Coronary artery (tissue), 2 donors: ENCODE measurements at regions not wholly inside any gene's neighbourhood (a gene's known extent, or its start where the extent isn't known, plus 50 kb on each side); places are given as distances from the start of the nearest gene placed in this dataset.

Experiments
- DNase-seq: peaks from one replicate; pipeline ENCODE4 v3.0.0-alpha.2; 2017; ENCODE audit warnings: low spot score
- H3K27ac ChIP-seq, 2 donors: fragments of 200-600 bp; sonication (generic); one replicate each; pipeline ENCODE4 v1.5.1; 2016 to 2019
- H3K4me3 ChIP-seq: fragments of 200-600 bp; sonication (generic); 2 replicates; pipeline ENCODE4 v1.5.1; 2016; ENCODE audit warnings: mild to moderate bottlenecking, moderate library complexity
- CTCF ChIP-seq: fragments of 200-600 bp; sonication (generic); IDR thresholded peaks from one replicate; pipeline ENCODE4 v1.5.1; 2019; ENCODE audit warnings: antibody characterized with exemption

GRCh38 chr9:2313512-2313911 is 298.4 kb downstream of the SMARCA2 start:
- DNase-seq = no peak
- no peak overlapping the region for H3K27ac ChIP-seq
- no peak overlapping the region for H3K4me3 ChIP-seq
- TF ChIP-seq CTCF = no peak

GRCh38 chr9:2317591-2317990 is 302.4 kb downstream of the SMARCA2 start:
- TF ChIP-seq CTCF = no peak
- DNase-seq = no peak
- no peak overlapping the region for H3K4me3 ChIP-seq
- no peak overlapping the region for H3K27ac ChIP-seq

GRCh38 chr9:2319421-2319820 is 302.2 kb upstream of the VLDLR start:
- Histone ChIP-seq H3K27ac (no peak overlapping the region), H3K4me3 (no peak overlapping the region)

GRCh38 chr9:2320114-2320513 is 301.5 kb upstream of the VLDLR start:
- no peak overlapping the region for H3K4me3 ChIP-seq
- TF ChIP-seq CTCF = no peak

More at GRCh38 chr9:2319421-2319820, 302.2 kb upstream of the VLDLR start:
- no peak for DNase-seq
- no peak for TF ChIP-seq CTCF

GRCh38 chr9:2320632-2321031 is 301.0 kb upstream of the VLDLR start:
- no peak overlapping the region for H3K27ac ChIP-seq
- no peak for DNase-seq
- H3K4me3 ChIP-seq = no peak overlapping the region
- no peak for TF ChIP-seq CTCF

More at GRCh38 chr9:2320114-2320513, 301.5 kb upstream of the VLDLR start:
- H3K27ac ChIP-seq = no peak overlapping the region
- DNase-seq = no peak

DNA sequence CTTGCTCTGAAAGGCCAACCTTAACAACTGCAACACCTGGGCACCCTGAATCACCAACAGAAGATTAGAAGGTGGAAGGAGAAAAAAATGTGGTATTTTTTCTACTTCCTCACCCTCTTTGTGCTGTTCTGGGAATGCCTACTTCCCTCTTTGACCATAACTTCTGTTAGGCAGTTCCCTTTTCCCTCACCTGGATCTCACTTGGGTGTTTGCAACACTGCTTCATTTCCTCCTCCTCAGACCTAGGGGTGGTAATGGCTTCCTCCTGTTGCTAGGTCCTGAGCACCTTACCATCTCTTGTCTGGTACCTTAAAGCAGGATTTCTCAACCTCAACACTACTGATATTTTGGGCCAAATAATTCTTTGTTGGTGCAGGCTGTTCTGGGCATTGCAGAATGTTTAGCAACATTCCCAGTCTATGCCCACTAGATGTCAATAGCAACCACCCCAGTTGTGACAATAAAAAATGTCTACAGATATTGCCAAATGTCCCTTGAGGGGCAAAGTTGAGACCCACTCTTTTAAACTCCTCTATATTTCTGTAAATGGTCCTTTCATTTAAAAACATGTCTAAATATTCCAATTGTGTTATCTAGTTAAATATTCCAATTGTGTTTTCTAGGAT is 300.0 kb upstream of the VLDLR start:
- no peak overlapping the region for H3K27ac ChIP-seq
- no peak for TF ChIP-seq CTCF
- no peak overlapping the region for H3K4me3 ChIP-seq
- DNase-seq = no peak

- no peak overlapping the region for H3K27ac ChIP-seq
- DNase-seq = no peak
Measured at GRCh38 chr9:2324742-2325141, 296.8 kb upstream of the VLDLR start.

More at GRCh38 chr9:2324742-2325141, 296.8 kb upstream of the VLDLR start:
- no peak overlapping the region for H3K4me3 ChIP-seq
- no peak for TF ChIP-seq CTCF
